WI38 (cell line): ENCODE measurements at regions not wholly inside any gene's neighbourhood (a gene's known extent, or its start where the extent isn't known, plus 50 kb on each side); places are given as distances from the start of the nearest gene placed in this dataset.
"Not testable (repeated sequence)": the region's sequence is repeated elsewhere in the genome, so short reads cannot be mapped to it uniquely, and the experiment has no call there.

Experiments
- H3K4me3 ChIP-seq: 2 replicates; pipeline ENCODE4 v1.5.1; 2011; ENCODE audit warnings: low read depth, mild to moderate bottlenecking, control low read depth, low read length
- TF ChIP-seq, protein P1 (sequence below): IDR thresholded peaks from 2 replicates; pipeline ENCODE4 v1.5.1; 2012; ENCODE audit warnings: low read depth, mild to moderate bottlenecking, control low read depth, low read length

DNA sequence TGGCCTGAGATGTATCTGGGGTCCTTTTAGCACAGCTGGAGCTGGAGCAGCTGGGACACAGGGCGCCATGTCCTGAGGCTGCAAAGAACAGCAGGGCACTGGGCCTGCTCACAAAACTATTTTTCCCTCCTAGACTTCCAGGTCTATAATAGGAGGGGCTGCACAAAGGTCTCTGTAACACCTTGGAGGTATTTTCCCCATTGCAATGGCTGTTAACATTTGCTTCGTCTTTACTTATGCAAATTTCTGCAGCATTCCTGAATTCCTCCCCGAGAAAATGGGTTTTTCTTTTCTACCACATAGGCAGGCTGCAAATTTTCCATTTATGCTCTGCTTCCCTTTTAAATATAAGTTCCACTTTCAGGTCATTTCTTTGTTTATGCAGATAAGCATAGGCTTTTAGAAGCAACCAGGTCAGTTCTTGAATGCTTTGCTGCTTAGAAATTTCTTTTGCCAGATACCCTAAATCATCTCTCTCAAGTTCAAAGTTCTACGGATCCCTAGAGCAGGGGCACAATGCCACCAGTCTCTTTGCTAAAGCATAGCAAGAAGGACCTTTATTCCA is 130.8 kb downstream of the PCSK1 start:
- H3K4me3 ChIP-seq: no peak overlapping the region
- TF ChIP-seq, protein P1, sequence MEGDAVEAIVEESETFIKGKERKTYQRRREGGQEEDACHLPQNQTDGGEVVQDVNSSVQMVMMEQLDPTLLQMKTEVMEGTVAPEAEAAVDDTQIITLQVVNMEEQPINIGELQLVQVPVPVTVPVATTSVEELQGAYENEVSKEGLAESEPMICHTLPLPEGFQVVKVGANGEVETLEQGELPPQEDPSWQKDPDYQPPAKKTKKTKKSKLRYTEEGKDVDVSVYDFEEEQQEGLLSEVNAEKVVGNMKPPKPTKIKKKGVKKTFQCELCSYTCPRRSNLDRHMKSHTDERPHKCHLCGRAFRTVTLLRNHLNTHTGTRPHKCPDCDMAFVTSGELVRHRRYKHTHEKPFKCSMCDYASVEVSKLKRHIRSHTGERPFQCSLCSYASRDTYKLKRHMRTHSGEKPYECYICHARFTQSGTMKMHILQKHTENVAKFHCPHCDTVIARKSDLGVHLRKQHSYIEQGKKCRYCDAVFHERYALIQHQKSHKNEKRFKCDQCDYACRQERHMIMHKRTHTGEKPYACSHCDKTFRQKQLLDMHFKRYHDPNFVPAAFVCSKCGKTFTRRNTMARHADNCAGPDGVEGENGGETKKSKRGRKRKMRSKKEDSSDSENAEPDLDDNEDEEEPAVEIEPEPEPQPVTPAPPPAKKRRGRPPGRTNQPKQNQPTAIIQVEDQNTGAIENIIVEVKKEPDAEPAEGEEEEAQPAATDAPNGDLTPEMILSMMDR: no peak

DNA sequence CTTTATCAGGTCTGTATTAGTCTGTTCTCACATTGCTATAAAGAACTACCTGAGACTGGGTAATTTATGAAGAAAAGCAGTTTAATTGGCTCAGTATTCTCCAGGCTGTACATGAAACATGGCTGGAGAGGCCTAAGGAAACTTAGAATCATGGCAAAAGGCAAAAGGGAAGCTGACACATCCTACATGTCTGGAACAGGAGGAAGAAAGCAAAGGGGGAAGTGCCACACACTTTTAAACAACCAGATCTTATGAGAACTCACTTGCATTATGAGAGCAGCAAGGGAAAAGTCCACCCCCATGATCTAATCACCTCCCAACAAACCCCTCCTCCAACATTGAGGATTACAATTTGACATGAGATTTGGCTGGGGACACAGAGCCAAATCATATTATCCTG is 132.1 kb downstream of the PCSK1 start:
- TF ChIP-seq, protein P1: no peak
- H3K4me3 ChIP-seq: no peak overlapping the region

DNA sequence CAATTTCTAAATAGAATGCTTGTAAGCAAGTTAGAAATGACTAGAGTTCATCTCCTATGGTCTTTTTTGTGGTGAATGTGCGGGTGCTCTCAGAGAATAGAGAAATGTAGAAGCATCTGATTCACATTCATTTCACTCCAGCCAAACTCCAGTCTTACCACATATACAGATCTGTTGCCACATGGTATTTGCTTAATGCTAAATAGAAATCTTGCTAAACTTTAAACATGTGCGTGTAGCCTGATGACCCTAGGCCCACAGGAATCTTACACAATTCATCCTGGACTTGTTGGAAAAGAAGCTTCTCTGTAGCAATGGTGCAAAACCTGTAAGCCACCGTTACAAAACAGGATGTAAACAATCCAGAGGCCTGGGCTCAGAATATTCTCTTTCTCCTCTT is 135.2 kb downstream of the PCSK1 start:
- H3K4me3 ChIP-seq: no peak overlapping the region
- TF ChIP-seq, protein P1: no peak

DNA sequence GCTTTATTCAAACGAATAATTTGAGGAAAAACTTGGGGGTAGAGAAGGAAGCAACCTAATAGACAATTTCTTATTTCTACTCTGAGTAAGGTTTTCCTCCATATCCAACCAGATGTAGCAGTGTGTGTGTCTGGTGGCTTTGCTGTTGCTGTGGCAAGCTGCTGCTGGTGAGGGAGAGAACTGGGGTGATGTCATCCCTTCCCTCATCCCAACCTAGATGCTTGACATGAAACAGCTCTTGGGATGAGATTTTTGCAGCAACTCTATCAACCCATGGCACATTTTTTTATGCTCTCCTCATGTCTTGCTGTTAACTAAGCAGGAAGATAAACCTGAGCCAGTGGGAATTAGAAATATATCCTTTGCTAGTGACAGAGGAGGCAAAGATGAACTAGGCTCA is 135.8 kb downstream of the PCSK1 start:
- no peak overlapping the region for H3K4me3 ChIP-seq
- TF ChIP-seq, protein P1: no peak

DNA sequence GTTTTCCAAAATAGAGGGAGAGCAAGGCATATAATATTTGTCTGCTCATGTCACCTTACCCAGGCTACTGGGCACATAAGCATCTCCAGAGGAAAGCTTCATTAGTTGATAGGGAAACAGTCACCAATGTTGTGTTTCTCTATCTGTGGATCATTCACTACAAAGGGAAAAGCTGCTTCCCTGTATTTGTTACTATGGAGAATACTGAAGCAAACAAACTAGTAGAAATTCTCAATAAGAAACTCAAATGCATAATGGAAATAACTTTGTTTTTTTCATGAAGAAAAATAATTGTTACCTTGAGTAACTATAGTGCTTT is 138.2 kb downstream of the PCSK1 start:
- no peak overlapping the region for H3K4me3 ChIP-seq
- TF ChIP-seq, protein P1: no peak

DNA sequence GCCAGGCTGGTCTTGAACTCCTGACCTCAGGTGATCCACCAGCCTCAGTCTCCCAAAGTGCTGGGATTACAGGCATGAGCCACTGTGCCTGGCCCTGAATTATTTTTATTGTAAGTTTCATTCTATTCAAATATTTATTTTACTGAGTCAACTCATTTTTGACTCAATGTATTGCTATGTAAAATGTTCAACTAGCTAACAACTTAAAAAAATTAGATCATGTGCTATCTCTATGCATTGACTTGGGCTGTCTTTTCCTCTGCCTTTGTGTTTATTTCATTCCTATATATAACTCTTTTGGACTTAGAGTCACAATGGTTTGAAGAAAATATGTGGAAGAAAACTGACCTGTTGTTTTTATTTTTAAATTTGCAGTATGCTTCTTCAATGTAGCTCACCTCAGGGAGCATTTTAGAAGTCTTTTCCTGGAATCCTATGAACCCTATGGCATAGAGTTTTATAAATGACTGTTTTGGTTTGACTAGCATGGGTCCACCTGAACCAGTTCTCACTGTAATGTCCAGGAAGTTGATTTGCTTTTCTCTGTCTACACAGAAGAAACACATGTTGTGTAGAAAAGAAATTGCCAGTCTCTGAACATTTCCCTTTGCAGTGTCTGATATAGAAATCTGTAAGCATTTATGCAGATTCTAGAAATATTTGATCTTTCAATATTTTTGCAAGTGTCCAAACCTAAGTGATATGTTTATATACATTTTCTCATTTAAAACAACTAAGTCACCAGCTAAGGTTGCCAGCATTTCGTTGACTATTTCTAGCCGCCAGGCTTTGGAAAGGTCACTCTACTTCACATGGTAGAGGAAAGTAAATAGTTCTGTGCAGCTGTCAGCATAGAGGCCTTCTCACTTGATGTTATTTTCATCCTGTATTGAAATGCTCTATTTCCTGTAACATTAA is 138.8 kb downstream of the PCSK1 start:
- H3K4me3 ChIP-seq: no peak overlapping the region
- TF ChIP-seq, protein P1: no peak

DNA sequence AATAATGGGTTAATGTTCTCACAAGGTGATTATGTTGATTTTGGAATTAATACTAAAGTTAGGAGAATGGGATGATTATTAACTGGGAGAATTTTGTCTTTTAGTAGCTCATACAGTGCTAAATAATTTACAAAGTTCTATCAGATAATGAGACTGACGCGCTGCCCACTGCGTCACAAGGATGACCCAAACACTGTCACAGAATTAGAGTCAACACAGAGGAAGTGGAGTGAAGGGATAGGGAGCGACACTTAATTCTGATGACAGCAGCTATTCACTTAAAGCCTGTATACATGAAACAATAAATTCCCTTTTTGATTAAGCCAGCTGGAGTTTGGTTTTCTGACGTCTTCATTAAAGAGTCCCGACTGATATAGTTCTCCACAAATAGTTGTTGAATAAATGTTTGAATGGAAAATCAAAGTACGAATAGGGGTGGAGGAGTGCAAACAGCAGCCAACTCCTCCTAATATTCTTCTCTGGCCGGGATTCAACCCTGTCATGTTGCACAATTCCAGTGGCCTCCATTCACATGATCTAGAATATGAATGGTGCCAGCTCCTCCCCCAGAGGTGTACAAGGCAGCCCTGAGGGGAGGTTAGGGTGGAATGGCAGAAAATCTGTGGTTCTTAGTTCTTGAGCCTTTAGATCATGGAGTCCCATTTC is 140.3 kb downstream of the PCSK1 start:
- TF ChIP-seq, protein P1: no peak
- no peak overlapping the region for H3K4me3 ChIP-seq

DNA sequence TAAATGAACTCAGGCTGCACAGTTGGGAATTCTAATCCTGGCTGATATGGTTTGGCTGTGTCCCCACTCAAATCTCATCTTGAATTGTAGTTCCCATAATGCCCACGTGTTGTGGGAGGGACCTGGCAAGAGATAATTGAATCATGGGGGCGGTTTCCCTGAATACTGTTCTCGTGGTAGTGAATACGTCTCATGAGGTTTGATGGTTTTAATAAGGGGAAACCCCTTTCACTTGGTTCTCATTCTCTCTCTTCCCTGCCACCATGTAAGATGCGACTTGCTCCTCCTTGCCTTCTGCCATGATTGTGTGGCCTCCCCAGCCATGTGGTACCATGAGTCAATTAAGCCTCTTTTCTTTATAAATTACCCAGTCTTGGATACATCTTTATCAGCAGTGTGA is 143.8 kb downstream of the PCSK1 start:
- H3K4me3 ChIP-seq: not testable (repeated sequence)
